Stimulated activated CD4-positive, alpha-beta T cell treated with anti-CD3 and anti-CD28 coated beads, Interleukin-2, amount 100 ng/mL, for 24 hours (primary cell): ENCODE measurements at regions not wholly inside any gene's neighbourhood (a gene's known extent, or its start where the extent isn't known, plus 50 kb on each side); places are given as distances from the start of the nearest gene placed in this dataset.

Experiments used
- DNase-seq, 2 donors: peaks; one replicate each; pipeline ENCODE4 v3.0.0-alpha.2; 2020

GRCh38 chr2:144067506-144067905 is 452.4 kb downstream of the ZEB2 start:
- no peak for DNase-seq

- DNase-seq = no peak
These were observed 456.3 kb downstream of the ZEB2 start for GRCh38 chr2:144063602-144064001.

- no peak for DNase-seq
These were observed 465.0 kb downstream of the ZEB2 start for GRCh38 chr2:144054911-144055310.

- no peak for DNase-seq
These were observed 467.8 kb downstream of the ZEB2 start for GRCh38 chr2:144052083-144052482.

- DNase-seq = no peak
These were observed 470.8 kb downstream of the ZEB2 start for GRCh38 chr2:144049137-144049536.

- DNase-seq = no peak
These were observed 471.3 kb downstream of the ZEB2 start for GRCh38 chr2:144048631-144049060.

- DNase-seq = no peak
These were observed 477.2 kb downstream of the ZEB2 start for GRCh38 chr2:144042751-144043150.

- no peak for DNase-seq
These were observed 478.3 kb downstream of the ZEB2 start for GRCh38 chr2:144041612-144042011.

GRCh38 chr2:144040834-144041233 is 479.1 kb downstream of the ZEB2 start:
- no peak for DNase-seq

- no peak for DNase-seq
These were observed 487.4 kb downstream of the ZEB2 start for GRCh38 chr2:144032566-144032965.

GRCh38 chr2:144030791-144031190 is 489.1 kb downstream of the ZEB2 start:
- DNase-seq = no peak

- DNase-seq = no peak
These were observed 492.3 kb downstream of the ZEB2 start for GRCh38 chr2:144027593-144027992.

- DNase-seq = no peak
These were observed 493.2 kb downstream of the ZEB2 start for GRCh38 chr2:144026753-144027152.

GRCh38 chr2:144020047-144020446 is 499.9 kb downstream of the ZEB2 start:
- no peak for DNase-seq

- DNase-seq = no peak
These were observed 504.2 kb downstream of the ZEB2 start for GRCh38 chr2:144015655-144016245.

GRCh38 chr2:144015036-144015435 is 504.9 kb downstream of the ZEB2 start:
- no peak for DNase-seq

- DNase-seq = no peak
These were observed 505.8 kb downstream of the ZEB2 start for GRCh38 chr2:144014103-144014502.

- DNase-seq = no peak
These were observed 507.6 kb downstream of the ZEB2 start for GRCh38 chr2:144012304-144012703.

- DNase-seq = no peak
These were observed 508.4 kb downstream of the ZEB2 start for GRCh38 chr2:144011553-144011952.

- DNase-seq = no peak
These were observed 508.8 kb downstream of the ZEB2 start for GRCh38 chr2:144011098-144011497.

GRCh38 chr2:144010096-144010836 is 509.7 kb downstream of the ZEB2 start:
- no peak for DNase-seq

GRCh38 chr2:144006139-144006538 is 513.8 kb downstream of the ZEB2 start:
- DNase-seq = no peak

- DNase-seq = no peak
These were observed 515.2 kb downstream of the ZEB2 start for GRCh38 chr2:144004742-144005141.

GRCh38 chr2:144003460-144004075 is 516.4 kb downstream of the ZEB2 start:
- DNase-seq = no peak
